H1 (cell line): ENCODE measurements at regions not wholly inside any gene's neighbourhood (a gene's known extent, or its start where the extent isn't known, plus 50 kb on each side); places are given as distances from the start of the nearest gene placed in this dataset.

Experiments used
- CTCF ChIA-PET: fragments of 300-600 bp; sonication (Branson Sonifier 250); formaldehyde crosslinking; loops from one replicate; lab custom pipeline; 2021; ENCODE audit not compliant: partially characterized antibody; lab: Charles Lee
- POLR2A ChIA-PET: fragments of 300-600 bp; sonication (Branson Sonifier 250); formaldehyde crosslinking; loops from one replicate; lab custom pipeline; 2021; ENCODE audit warnings: inconsistent platforms; ENCODE audit not compliant: partially characterized antibody; lab: Charles Lee
- DNase-seq, 2 experiments: peaks; one replicate each; pipeline versions ENCODE4 v3.0.0 to v3.0.0-alpha.2; 2010 to 2022; ENCODE audit warnings: low spot score in 2 of 2, low read depth in 1 of 2, mixed read lengths in 1 of 2
- FAIRE-seq: peaks from 2 replicates; lab custom pipeline; 2011; peaks lifted over from hg19 to GRCh38; lab: Jason Lieb, UNC
- H2AFZ ChIP-seq: 2 replicates; pipeline ENCODE4 v1.8.1; 2012; ENCODE audit warnings: low read length, inconsistent platforms
- H2AK5ac ChIP-seq: 2 replicates; pipeline ENCODE4 v1.6.1; 2013; ENCODE audit warnings: low read depth, low read length
- H2BK120ac ChIP-seq: replicated peaks from 2 replicates; pipeline ENCODE3; 2013; ENCODE audit warnings: low read depth, low read length, inconsistent platforms
- H2BK12ac ChIP-seq: 2 replicates; pipeline ENCODE4 v1.6.1; 2013; ENCODE audit warnings: low read depth, low read length
- H2BK15ac ChIP-seq: 2 replicates; pipeline ENCODE4 v1.6.1; 2013; ENCODE audit warnings: low read length
- H2BK20ac ChIP-seq: 2 replicates; pipeline ENCODE4 v1.6.1; 2013; ENCODE audit warnings: low read length
- H2BK5ac ChIP-seq: 2 replicates; pipeline ENCODE4 v1.6.1; 2013; ENCODE audit warnings: low read depth, low read length
- H3K14ac ChIP-seq: 2 replicates; pipeline ENCODE4 v1.6.1; 2013; ENCODE audit warnings: inconsistent platforms; ENCODE audit not compliant: insufficient read length
- H3K18ac ChIP-seq: 2 replicates; pipeline ENCODE4 v1.6.1; 2013; ENCODE audit warnings: low read length; ENCODE audit errors: extremely low read depth
- H3K23ac ChIP-seq: 2 replicates; pipeline ENCODE4 v1.6.1; 2013; ENCODE audit warnings: inconsistent platforms; ENCODE audit not compliant: insufficient read length
- H3K23me2 ChIP-seq: 2 replicates; pipeline ENCODE4 v1.6.1; 2013; ENCODE audit warnings: low read depth, low read length
- H3K27ac ChIP-seq: 2 replicates; pipeline ENCODE4 v1.6.1; 2011; ENCODE audit warnings: low read depth, low read length, inconsistent platforms
- H3K27me3 ChIP-seq, 4 experiments: replicated peaks in 1 of 4; 1 replicate in 1 of 4; 2 replicates in 3 of 4; pipeline versions ENCODE4 v1.6.1 to v1.8.1; 2011 to 2013; ENCODE audit warnings: low read length in 3 of 4, mild to moderate bottlenecking in 3 of 4, inconsistent platforms in 2 of 4, mixed read lengths in 2 of 4, moderate library complexity in 1 of 4; ENCODE audit not compliant: control insufficient read depth in 3 of 4, insufficient read depth in 3 of 4; ENCODE audit errors: extremely low read depth in 1 of 4
- H3K36me3 ChIP-seq, 4 experiments: 2 replicates each; pipeline versions ENCODE4 v1.6.1 to v1.8.1; 2011 to 2013; ENCODE audit warnings: mild to moderate bottlenecking in 4 of 4, low read length in 3 of 4, moderate library complexity in 2 of 4, control low read depth in 1 of 4, inconsistent platforms in 1 of 4; ENCODE audit not compliant: insufficient read depth in 4 of 4, control insufficient read depth in 2 of 4
- H3K4ac ChIP-seq: replicated peaks from 2 replicates; pipeline ENCODE3; 2013; ENCODE audit warnings: low read length, low read depth, mixed read lengths, inconsistent platforms; ENCODE audit not compliant: insufficient read length
- H3K4me1 ChIP-seq, 4 experiments: replicated peaks in 1 of 4; 1 replicate in 1 of 4; 2 replicates in 3 of 4; pipeline versions ENCODE4 v1.6.1 to v1.8.1; 2011 to 2013; ENCODE audit warnings: low read length in 3 of 4, inconsistent platforms in 2 of 4, mixed read lengths in 1 of 4; ENCODE audit not compliant: insufficient read depth in 4 of 4, control insufficient read depth in 3 of 4
- H3K4me2 ChIP-seq, 2 experiments: 2 replicates each; pipeline versions ENCODE4 v1.6.1 to v1.8.1; 2011 to 2013; ENCODE audit warnings: low read depth in 2 of 2, low read length in 2 of 2, control low read depth in 1 of 2, inconsistent platforms in 1 of 2, mild to moderate bottlenecking in 1 of 2; ENCODE audit not compliant: insufficient read depth in 1 of 2
- H3K4me3 ChIP-seq, 4 experiments: fragments of 200-600, 300-600 bp in 1 of 4; sonication (generic), shearing (Covaris generic), sonication (Bioruptor Twin) in 1 of 4; 2 replicates each; pipeline versions ENCODE4 v1.5.1 to v1.8.1; 2011 to 2016; ENCODE audit warnings: low read length in 4 of 4, low read depth in 3 of 4, control low read depth in 2 of 4, inconsistent platforms in 2 of 4, mild to moderate bottlenecking in 2 of 4, mixed read lengths in 1 of 4, moderate library complexity in 1 of 4; ENCODE audit not compliant: insufficient read depth in 2 of 4; ENCODE audit errors: extremely low read depth in 1 of 4
- H3K56ac ChIP-seq: replicated peaks from 2 replicates; pipeline ENCODE3; 2013; ENCODE audit warnings: low read depth, mild to moderate bottlenecking, mixed read lengths, low read length, inconsistent platforms; ENCODE audit not compliant: insufficient read length
- H3K79me1 ChIP-seq: 2 replicates; pipeline ENCODE4 v1.6.1; 2013; ENCODE audit warnings: low read depth, low read length, control low read depth
- H3K79me2 ChIP-seq, 2 experiments: 2 replicates each; pipeline versions ENCODE4 v1.6.1 to v1.8.1; 2012 to 2013; ENCODE audit warnings: low read length in 2 of 2, mild to moderate bottlenecking in 2 of 2, inconsistent platforms in 1 of 2; ENCODE audit not compliant: insufficient read depth in 2 of 2, control insufficient read depth in 1 of 2
- H3K9ac ChIP-seq, 4 experiments: replicated peaks in 1 of 4; 1 replicate in 1 of 4; 2 replicates in 3 of 4; pipeline versions ENCODE4 v1.6.1 to v1.8.1; 2011 to 2013; ENCODE audit warnings: low read depth in 3 of 4, low read length in 3 of 4, control low read depth in 2 of 4, mild to moderate bottlenecking in 2 of 4, moderate library complexity in 2 of 4, inconsistent platforms in 1 of 4; ENCODE audit errors: extremely low read depth in 1 of 4
- H3K9me3 ChIP-seq, 2 experiments: 2 replicates each; pipeline versions ENCODE4 v1.6.1 to v1.8.1; 2012 to 2013; ENCODE audit warnings: mild to moderate bottlenecking in 2 of 2, moderate library complexity in 2 of 2, control low read depth in 1 of 2, inconsistent platforms in 1 of 2, low read depth in 1 of 2, low read length in 1 of 2, mixed read lengths in 1 of 2; ENCODE audit not compliant: insufficient read depth in 2 of 2
- H4K20me1 ChIP-seq, 2 experiments: replicated peaks in 1 of 2; 2 replicates each; pipeline versions ENCODE3 to v1.8.1; 2011 to 2013; ENCODE audit warnings: inconsistent platforms in 2 of 2, low read length in 2 of 2, mild to moderate bottlenecking in 1 of 2; ENCODE audit not compliant: insufficient read depth in 2 of 2, control insufficient read depth in 1 of 2
- H4K5ac ChIP-seq: 2 replicates; pipeline ENCODE4 v1.6.1; 2013; ENCODE audit warnings: low read length, low read depth, mixed read lengths, inconsistent platforms; ENCODE audit not compliant: insufficient read length
- H4K8ac ChIP-seq: 2 replicates; pipeline ENCODE4 v1.8.0; 2013; ENCODE audit warnings: mild to moderate bottlenecking, moderate library complexity, low read length, inconsistent platforms; ENCODE audit not compliant: insufficient read depth; ENCODE audit errors: extremely low read depth
- H4K91ac ChIP-seq: replicated peaks from 2 replicates; pipeline ENCODE3; 2013; ENCODE audit warnings: low read length, mixed read lengths, inconsistent platforms; ENCODE audit not compliant: insufficient read length
- USF2 ChIP-seq: IDR thresholded peaks from 2 replicates; pipeline ENCODE4 v1.6.1; 2011; ENCODE audit warnings: low read length, improper control_type of control experiment
- WGBS, 2 experiments: shearing (Covaris generic) in 1 of 2; methylation state at CpG; one replicate each; pipeline versions ENCODE4 v1.1.6 to v1.1.7; 2013 to 2015; ENCODE audit warnings: low lambda C conversion rate in 2 of 2, mixed read lengths in 2 of 2, inconsistent platforms in 1 of 2, low coverage in 1 of 2, missing lambda C conversion rate in 1 of 2; ENCODE audit not compliant: insufficient replicate concordance in 2 of 2, insufficient coverage in 1 of 2, insufficient read length in 1 of 2; ENCODE audit errors: extremely low coverage in 1 of 2, missing lambda C conversion rate in 1 of 2; 5-methylcytosine and 5-hydroxymethylcytosine counted together

DNA sequence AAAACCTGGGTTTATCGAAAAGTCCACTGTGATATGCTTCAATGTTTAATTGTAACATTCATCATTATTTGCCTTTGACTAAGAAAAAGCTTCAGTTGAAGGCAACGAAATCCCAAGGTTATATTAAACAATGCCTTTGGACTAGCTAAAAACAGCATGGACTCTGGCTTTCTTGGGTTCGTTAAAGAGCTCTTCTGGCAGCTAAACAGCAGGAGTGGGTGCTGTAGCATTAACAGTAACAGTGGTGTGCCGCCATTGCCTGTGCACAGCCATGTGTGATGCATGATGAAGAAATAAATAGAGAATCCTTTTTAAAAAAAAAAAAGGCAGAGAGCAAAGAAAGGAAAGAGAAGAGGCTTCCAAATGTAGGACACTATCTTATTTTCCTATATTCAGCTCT, 406.6 kb upstream of the FAT3 start:
- FAIRE-seq (no peak), DNase-seq (no peak)
- Histone ChIP-seq H2BK15ac (no peak overlapping the region), H3K4me2 (no peak overlapping the region), H2AFZ (no peak overlapping the region), H3K4me3 (no peak overlapping the region), H3K23me2 (no peaks in the 10 kb centered on the region), H3K79me1 (no peaks in the 10 kb centered on the region), H4K5ac (no peak overlapping the region), H3K9ac (no peak overlapping the region), H3K27me3 (no peaks in the 10 kb centered on the region), H3K27ac (no peak overlapping the region), H2BK12ac (no peak overlapping the region), H3K4ac (no peak overlapping the region), H4K20me1 (no peaks in the 10 kb centered on the region), H3K9me3 (no peaks in the 10 kb centered on the region), H2BK20ac (no peak overlapping the region), H3K14ac (no peak overlapping the region), H3K4me1 (peaks cover 0 to 7% (median 3%) of the 10 kb centered on the region in 4 experiments; a peak in 1 of 7 replicates), H3K36me3 (no peaks in the 10 kb centered on the region), H3K56ac (no peak overlapping the region), H2BK5ac (no peak overlapping the region), H4K8ac (no peak overlapping the region), H4K91ac (no peak overlapping the region), H3K18ac (no peak overlapping the region), H2AK5ac (no peak overlapping the region), H3K79me2 (no peaks in the 10 kb centered on the region), H2BK120ac (no peak overlapping the region), H3K23ac (no peak overlapping the region)
- ChIA-PET POLR2A (no interaction called here), CTCF (interaction anchor here (0.6 to 0.9 kb wide), 3 partner anchors 52 to 1069 kb away, joined by 3 to 5 read pairs (median 4); no protein-coding TSS in a partner anchor)
- 83% methylated on average over 4 of the region's 4 CpGs; no CpG with 5 or more reads in 1 of the 2 experiments for WGBS, 2 experiments
- TF ChIP-seq USF2: no peak
